Stimulated activated CD8-positive, alpha-beta memory T cell treated with anti-CD3 and anti-CD28 coated beads, Interleukin-7, amount 100 ng/mL, for 1 hour (primary cell): ENCODE measurements at regions not wholly inside any gene's neighbourhood (a gene's known extent, or its start where the extent isn't known, plus 50 kb on each side); places are given as distances from the start of the nearest gene placed in this dataset.
A peak's percentile ranks its signal among the peaks of the same experiment; 100 is the strongest.

ENCODE experiments used
- DNase-seq, 2 donors: peaks; one replicate each; pipeline ENCODE4 v3.0.0-alpha.2; 2020; ENCODE audit warnings: low read depth in 2 of 2

DNA sequence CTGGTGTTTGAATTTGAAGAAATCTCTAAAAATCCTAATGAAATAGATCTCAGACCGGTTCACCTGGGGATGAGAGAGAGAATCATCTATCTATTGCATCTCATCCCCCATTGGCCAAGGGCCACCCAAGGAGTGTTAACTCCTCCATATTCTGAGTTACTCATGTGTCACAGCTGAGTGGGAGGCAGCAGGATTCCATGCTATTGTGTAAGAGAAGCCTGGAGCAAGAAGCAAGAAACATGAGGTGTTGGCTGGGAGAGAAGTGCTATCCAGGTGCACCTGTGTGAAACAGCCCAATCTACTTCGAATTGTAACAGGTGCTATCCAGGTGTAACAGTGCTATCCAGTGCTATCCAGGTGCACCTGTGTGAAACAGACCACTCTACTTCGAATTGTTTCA, 150.3 kb upstream of the MAOA start:
- no peak for DNase-seq

DNA sequence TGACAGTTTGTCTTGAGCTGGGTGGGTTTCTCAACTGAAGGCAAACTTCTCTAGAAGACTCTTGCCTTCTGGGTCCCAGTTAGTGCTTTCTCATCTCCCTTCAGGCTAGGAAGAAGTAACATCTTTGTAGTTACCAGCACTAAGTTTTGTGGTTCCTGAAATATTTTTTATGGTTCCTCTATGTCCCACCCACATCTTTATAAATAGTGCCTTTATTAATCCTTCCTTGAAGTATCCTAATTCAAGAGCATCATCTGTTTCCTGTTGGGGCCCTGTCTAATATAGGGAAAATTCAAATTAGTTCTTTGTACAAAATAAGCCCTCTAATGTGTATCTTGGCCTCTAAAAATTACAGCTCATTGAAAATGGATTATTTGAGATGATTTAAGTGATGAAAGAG, 147.4 kb upstream of the MAOA start:
- DNase-seq: no peak

DNA sequence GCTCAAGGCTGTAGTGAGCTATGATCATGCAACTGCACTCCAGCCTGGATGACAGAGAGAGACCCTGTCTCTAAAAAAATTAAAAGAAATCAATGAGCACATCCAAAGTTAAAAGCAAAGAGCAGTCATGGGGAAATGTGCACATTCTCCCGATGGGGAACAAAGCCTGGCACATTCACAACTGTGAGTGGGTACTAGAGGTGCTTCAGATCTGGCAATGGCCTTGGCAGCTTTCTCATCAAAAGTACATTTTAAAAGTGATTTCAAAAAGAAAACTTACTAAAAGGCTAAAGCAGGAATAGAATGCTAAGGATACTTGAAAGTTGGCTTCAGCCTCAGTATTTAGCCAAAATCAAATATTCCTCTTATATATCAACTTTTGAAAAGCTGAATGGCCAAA, 145.9 kb upstream of the MAOA start:
- DNase-seq: no peak

DNA sequence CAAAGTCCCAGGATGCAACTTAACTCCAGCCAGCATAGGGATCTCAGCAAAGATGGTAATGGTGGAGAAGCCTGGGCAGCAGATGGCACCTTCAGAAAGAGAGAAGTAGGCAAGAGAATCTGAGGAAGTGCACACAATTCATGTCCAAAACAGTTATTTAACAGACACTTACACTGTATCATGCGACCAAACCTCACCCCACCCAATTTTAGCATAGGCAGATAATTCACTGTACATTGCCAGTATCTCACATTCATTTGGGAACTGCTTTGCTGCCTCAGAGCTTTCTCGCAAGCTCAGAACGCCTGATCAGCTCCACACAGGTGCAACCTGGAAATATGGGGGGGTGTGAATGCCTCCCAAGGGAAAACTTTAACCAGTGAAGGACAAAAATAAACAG, 143.0 kb upstream of the MAOA start:
- no peak for DNase-seq

DNA sequence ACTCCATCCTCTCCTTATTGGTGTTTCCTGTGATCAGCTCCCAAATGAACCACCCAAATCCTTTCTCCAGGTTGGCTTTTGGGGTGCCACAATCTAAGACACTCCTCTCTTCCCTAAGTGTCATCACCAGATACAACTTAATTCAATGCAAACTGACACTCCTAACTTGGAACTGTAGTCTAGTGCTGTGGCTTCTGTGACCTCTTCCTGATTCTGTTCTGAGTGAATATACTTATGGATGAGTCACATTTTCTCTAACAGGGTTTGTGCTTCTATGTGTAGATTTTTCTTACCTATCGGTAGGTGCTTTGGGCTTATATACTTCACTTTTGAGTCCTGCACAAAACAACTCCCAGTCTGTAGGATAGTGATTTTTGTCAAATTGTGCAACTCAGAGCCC, 141.3 kb upstream of the MAOA start:
- no peak for DNase-seq

DNA sequence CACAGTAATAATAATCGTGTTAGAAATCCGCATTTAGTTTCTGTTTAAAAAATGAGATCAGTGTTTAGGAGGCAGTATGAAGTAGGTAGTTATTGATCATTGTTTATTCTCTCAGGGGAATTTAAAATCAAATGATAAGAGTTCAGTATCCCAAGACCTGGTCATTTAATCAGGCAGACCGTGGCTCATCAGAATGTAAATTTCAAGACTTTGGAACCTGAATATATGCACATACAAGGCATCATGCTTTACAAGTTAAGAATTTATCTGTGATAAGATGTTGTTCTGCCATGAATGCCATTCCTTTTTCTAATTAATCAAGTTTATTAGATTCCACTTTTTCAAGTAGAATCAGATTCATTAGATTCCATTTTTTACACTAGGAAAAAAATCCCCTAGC, 133.5 kb upstream of the MAOA start:
- no peak for DNase-seq

DNA sequence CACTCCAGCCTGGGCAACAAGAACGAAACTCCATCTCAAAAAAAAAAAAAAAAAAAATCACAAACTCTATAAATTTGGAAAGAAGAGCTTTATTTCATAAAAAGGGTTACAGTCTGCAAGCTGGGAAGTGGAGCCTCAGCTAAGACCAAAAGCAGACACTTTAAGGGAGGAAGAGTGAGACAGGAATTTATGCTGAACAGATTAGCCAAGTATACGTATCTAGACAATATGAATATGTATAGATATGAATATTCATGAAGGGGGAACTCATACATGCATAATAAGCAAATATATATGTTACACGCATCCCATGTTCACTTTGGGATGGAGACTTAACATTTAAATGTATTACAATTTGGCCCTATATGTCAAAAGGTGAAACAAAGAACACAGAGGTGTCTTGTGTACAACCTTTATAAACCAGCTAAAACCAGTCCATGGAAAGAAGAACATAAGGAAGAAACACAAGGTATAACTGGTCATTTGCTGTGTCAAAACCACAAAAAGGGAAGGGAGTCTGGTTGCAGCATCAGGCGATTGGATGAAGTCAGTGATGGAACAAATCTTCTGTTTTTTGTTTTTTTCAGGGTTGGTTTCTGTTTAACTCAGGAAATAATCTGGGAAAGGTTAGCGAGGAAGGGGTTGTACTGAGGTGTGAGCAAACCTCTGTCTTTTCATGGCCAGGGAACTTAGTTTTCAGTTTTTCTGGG, 130.0 kb upstream of the MAOA start:
- no peak for DNase-seq

DNA sequence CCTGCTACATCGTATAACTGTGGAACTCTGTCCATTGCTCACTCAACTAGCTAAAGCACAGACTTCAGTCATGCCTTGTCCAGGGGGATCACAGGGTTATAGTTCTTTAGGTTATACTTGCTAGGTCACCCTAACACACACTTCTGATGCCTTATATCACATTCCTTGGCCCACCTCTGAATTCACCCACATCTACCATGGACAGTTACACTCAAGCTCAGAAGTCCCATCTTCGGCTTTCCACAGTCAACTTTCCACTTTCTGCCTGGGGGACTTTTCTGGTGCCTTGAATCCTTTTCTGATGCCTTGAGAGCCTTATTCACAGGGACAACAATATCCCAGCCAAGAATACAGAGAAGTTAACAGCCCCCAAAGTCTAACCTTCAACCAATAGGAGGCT, 129.2 kb upstream of the MAOA start:
- no peak for DNase-seq

DNA sequence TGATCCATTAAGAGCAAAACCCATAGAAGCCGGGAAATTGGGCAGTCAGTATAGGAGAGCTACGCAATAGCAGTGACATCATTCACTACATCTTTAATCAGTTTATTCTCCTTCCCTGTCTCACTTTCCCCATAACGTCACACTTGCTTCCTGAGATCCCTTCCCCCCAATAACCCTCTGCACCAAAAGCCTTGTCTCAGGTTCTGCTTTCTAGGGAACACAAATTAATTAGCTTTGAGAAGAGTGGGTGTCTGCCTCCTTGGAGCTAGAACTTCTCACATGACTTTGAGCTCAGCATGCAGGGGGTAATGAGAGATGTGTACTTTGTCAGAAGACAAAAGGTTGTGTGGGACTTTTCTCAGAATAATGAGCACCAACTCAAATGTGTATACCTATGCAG, 128.3 kb upstream of the MAOA start:
- DNase-seq: no peak

DNA sequence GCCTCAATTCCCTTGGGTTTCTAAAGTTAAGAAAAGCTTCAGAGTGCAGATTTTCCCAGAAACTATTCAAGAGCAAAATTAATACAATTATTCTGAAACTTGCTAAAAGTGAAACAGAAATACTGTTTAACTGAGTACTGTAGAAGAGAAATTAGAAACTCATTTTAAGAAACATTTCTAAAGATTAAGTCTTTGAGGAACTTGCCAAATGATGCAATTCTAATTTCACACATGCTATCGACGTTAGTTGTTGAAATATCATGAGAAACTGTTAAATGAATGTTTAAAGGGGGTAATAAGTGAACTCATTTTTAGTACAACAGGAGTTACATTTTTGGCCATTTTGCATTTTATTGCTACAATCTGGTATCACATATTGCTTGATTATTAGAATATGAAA, 125.3 kb upstream of the MAOA start:
- no peak for DNase-seq

DNA sequence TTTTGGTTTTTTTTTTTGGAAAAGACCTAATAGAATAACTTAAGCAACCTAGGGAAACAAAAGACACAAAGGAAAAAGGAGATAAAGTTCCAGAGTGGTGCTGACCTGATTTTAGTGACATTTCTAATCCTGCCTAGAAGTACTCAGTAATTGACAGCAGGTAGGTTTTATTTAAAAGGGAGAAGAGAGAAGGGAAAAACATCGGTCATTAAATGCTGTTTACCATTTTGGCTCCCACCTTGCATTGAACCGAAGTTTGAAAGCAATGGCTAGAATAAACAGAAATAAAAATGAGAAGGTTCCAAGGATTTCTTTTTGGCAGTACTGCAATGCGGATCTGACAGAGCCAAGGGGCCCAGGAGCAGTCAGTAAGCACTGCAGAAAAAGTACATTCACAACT, 115.8 kb upstream of the MAOA start:
- DNase-seq: no peak

DNA sequence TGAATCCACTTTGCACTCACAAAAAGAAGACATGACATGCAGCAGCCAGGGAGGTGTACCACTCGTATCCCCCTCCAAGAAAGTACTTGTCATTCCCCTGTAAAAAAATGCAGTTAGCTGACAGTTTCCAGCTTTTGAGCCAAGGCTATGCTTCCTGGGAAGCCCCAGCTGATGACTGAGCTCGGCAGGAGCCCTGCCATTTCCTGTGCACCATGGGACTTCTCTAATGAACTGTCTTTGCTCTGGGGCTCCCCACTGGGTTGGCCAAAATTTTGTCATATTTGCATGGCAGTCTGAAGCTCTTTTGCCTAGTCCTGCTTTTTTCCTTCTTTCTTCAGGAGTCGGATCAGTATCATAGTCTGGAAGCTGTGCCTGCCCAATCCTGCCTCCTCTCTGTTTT, 104.5 kb upstream of the MAOA start:
- no peak for DNase-seq

DNA sequence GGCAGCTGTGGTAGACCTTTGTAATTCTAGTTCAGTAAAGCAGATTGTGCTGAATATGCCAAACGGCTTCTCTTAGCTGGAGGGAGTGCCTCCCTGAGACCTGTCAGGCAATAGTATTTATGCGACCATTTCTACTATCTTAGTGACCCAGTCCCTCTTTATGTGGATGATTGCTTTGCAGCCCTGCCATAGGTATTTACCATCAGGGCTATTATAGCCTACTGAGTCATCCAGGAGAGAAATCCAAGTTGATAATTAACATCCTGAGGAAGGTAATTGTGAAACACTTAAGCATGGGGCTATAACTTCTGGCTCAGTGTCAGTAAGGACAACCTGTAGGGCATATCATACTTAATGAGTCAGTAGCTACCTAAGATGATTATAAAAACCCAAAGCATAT, 103.9 kb upstream of the MAOA start:
- DNase-seq: no peak

DNA sequence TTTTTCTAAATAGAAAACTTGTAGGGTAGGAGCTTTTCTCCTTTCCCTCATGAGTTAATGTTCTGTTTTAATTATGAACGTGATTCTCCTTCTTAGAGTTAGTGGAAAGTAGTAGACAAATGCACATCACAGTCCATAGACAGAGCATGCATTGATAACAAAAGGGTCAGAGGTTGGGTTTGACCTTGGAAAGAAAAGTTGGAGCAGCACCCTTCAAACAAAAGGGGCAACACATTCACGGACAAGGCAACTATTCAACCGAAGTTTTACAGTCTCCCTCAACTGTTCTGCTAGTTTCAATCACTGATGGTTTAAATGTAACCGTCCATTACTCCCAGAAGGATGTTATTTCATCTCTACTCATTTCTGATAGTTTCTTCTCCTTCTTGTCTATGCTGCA, 103.4 kb upstream of the MAOA start:
- no peak for DNase-seq

DNA sequence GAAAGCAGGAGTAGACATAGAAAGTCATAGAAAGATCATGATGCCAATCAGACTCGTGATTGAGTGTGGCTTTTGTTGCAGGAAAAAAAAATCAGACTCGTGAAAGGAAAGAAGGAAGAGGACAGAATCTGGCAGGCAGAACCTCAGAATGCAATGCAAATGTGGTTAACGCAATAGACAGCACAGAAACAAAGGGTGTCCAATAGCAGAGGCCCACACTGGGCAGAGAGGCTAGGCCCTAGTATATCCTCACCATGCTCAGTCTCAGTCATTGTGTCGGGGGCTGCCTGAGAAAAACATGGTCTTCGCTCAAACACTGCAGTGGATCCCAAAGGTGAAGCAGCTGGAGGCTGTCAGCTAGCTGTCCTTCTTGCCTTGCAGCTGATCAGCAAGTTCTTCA, 102.8 kb upstream of the MAOA start:
- DNase-seq: no peak

DNA sequence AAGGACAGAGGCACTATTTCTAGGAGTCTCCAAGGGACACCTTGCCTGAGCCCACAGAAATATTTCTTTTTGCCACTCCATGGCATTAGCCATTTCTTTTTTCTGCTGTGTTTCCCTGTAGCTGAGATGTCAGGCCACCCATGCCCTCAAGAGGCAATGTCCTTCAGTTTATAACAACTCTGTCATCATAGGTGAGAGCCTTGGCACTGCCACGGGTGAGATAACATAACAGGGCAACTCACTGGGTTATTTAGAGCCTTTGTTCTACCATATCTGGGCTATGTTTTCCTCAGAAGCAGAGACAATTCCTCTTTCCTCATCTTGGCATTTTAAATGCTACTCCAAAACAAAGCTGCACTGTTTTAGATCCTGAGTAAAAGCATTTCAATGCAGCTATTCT, 99.9 kb upstream of the MAOA start:
- no peak for DNase-seq

DNA sequence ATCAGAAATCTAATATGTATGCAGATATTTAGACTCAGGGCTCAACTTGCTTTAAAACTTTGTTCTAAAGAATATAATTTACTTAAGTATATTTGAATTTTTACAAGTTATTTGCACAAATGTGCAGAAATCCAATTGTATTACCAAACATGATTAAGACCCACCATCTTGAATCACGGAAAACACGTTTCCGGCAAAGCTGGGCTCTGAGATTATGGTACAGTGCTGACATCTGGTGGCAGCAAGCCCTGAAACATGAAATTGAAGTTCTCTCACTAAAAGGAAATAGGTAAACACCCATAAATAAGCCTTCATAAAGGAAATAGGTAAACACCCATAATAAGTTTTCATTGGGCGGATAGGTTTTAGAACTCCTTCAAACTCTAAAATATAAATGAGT, 98.3 kb upstream of the MAOA start:
- peak; percentile 31 to 33 for DNase-seq

DNA sequence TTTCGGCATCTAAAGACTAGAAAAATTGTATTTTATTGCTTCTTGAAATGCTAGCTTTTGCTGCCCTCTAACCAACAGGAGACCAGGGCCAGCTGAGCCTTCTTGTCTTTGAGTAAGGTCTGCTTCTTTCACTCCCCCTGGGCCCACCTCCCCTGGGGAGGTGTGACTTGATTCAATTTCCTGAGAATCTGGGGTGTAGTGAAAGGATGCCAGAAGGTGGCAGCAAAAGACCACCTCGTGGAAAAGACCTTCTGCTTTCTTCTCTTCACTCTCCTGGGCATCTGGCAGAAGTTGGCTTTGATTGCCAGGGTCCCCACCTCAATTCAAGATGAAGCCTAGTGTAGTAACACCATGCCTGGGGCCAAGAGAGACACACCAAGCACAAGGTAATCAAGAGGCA, 96.5 kb upstream of the MAOA start:
- no peak for DNase-seq

DNA sequence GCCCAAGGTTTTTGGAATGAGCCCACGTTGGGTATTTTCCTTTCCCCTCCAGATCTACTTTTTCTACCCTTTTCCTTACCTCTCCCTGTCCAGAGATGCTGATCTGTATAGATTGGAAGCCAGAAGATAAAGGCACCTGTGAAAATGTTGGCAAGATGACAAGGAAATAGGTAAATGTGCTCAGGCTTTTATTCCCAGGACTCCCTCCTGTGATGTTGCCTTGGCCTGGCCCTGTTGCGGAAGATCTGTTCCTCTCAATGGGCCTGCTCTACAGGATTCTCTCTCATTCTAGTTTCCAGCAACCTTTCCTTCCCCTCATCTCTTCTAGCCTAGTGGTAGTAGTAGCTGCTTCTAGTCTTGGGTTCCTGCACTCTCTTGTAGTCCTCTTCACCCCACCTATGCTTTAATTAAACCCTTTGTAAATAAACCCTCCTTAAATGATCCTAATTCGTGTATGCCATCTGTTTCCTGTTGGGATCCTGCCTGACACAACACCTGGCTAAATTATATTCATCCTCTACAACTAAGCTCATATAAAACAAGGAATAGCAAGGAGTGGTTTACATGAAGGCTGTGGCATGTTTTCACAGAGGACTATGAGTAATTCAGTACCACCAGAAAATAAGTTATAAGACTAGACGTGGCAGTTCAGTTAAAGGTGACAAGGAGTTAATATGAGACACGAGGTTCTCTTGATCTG, 95.7 kb upstream of the MAOA start:
- no peak for DNase-seq

DNA sequence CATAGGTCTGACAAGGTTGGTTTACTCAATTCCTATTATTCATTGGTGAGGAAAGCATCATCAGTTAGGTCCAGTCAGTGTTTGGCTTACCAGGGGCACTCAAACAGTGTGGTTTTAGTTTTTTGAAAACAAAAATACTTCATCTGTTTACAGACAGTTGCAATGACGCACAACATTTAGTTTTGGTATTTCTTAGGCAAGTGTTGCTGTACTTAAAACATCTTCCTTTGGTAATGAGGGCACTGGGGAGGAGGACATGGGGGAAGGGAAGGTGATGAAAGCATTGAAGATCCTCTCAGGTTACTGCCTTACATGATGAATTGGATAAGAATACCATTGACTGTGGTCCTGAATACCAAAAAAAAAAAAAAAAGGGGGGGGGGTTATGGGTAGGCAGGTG, 93.7 kb upstream of the MAOA start:
- DNase-seq: no peak

DNA sequence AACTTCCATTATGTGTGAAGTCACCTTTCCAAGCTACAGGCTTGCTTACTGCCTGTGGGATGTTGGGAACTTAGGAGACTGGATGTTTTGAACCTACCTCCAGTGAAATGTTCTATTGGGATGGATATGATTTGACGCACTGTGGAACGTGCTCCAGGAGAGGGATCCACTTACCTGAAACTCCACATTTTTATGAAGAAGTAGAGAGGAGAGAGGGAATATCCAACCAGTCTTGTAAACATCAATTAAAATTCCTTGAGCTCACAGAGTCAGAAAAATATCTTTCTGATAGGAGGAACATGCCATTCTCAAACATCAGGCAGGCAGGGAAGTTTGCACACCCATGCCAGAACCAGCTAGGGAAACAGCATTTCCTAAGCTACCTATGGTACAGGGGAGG, 91.1 kb upstream of the MAOA start:
- no peak for DNase-seq

DNA sequence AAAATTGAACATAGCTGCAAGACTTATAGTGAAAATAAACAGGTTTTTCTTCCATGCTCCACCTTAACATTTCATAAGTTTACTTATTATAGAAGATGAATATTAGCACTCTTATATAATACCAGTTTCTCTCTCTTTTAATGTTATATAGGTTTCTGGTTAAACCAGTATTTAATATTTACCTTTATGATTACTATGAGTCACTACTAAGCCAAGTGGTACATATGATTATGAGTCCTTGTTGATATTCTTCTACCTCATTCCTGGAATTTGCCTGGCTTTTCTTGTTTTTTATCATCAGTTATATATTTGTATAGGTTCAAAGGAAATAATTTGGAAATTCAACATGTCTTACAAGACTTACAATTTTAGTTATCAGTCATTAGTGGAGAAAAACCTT, 89.9 kb upstream of the MAOA start:
- DNase-seq: no peak

DNA sequence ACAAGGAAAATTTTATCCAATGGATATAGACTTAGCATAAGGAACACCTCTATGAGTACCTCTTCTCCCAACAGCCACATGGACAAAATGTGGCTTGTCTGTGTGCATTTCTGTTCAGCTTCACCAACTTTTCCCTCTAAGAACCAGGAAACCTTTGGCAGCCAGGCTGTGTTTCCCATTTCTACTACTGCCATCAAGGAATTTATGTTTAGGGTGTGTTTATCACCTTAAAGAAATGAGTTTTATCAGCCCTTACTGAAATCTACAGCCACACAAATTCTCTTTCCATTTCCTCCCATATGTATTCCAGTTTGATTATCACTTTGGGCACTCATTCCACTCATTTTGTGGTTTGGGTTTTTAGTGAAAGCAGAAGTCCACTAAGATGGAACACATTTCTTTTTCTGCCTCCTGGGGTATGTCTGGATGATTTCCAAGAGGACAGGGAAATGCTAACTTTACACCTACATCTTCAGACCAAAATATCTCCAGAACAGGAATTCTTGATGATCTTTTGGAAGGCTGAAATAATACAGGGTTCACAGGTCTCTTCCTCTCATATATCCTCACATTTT, 82.6 kb upstream of the MAOA start:
- no peak for DNase-seq

DNA sequence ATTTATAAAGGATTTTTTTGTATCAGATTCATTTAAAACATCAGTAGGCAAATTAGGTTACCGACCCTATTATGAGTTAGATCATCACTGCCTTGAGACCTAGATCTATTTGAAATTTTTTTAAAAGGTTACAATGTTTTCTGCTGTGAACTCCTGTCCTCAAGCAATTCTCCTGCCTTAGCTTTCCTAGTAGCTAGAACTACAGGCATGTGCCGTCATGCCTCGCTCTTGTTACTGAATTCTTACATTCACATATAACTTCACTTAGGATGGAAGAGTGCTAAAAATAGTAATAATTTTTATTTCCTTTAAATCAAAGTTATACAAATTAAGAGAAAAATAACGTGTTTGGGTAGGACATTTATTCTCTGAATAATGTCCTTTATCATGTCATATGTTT, 75.5 kb upstream of the MAOA start:
- no peak for DNase-seq
